Mucosa of rectum (tissue), 2 donors: ENCODE measurements at regions not wholly inside any gene's neighbourhood (a gene's known extent, or its start where the extent isn't known, plus 50 kb on each side); places are given as distances from the start of the nearest gene placed in this dataset.
"Not testable (repeated sequence)": the region's sequence is repeated elsewhere in the genome, so short reads cannot be mapped to it uniquely, and the experiment has no call there.

Source experiments
- H3K27ac ChIP-seq, 2 donors: one replicate each; pipeline ENCODE4 v1.7.0; 2013; ENCODE audit warnings: inconsistent platforms in 2 of 2, low read depth in 2 of 2, low read length in 2 of 2
- H3K27me3 ChIP-seq, 2 donors: one replicate each; pipeline ENCODE4 v1.7.0; 2013; ENCODE audit warnings: low read length in 2 of 2; ENCODE audit not compliant: control insufficient read depth in 2 of 2, insufficient read depth in 2 of 2
- H3K36me3 ChIP-seq, 2 donors: one replicate each; pipeline ENCODE4 v1.7.0; 2013; ENCODE audit warnings: low read length in 2 of 2; ENCODE audit not compliant: control insufficient read depth in 2 of 2, insufficient read depth in 2 of 2
- H3K4me1 ChIP-seq, 2 donors: one replicate each; pipeline ENCODE4 v1.7.0; 2013; ENCODE audit warnings: low read length in 2 of 2, mild to moderate bottlenecking in 1 of 2; ENCODE audit not compliant: control insufficient read depth in 2 of 2, insufficient read depth in 2 of 2
- H3K4me3 ChIP-seq, 2 donors: one replicate each; pipeline ENCODE4 v1.7.0; 2013; ENCODE audit warnings: low read length in 2 of 2
- H3K9ac ChIP-seq, 2 donors: one replicate each; pipeline ENCODE4 v1.7.0; 2013; ENCODE audit warnings: low read length in 2 of 2, low read depth in 1 of 2, mild to moderate bottlenecking in 1 of 2
- H3K9me3 ChIP-seq, 2 donors: one replicate each; pipeline ENCODE4 v1.7.0; 2013; ENCODE audit warnings: low read length in 2 of 2; ENCODE audit not compliant: control insufficient read depth in 2 of 2
- donor health status: healthy.
- donor health status: Normal muscosa, but diverticular disease.

DNA sequence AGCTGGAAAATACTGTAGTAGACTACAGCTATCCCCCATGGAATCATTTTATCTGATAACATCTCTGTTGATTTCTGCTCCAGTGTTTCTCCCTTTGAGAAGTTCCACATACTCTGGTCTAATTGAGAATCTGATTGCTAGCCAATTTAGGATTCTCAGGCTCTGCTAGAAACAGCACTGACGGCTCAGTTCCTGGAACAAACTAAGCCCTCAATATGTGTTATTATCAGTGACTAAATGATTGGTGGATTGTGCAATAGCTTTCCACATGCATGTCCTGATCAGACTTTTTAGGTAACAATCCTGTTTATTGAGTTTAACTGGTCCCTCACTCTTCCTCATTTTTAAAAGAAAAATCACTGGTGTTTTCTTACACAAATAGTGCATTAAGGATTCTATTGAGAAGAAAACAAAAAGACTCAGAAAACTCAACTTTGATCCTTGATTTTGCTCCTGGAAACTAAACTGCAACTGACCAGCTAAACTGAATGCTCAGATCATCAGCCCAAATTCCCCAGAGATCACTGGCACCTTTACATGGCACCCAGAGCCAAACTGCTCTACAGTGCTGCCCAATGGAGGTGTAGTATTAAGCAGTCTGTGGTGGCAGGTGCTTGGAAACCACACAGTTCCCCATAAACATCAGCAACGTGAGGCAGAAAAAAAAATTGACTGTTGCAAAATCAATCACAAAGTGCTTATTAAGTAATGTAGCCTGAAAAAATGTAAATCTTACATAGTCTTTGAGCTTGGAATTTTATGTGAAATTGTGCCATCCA, 423.7 kb downstream of the TOX3 start:
- H3K27me3 ChIP-seq: no peaks in the 10 kb centered on the region

GRCh38 chr16:52117171-52117570, 429.8 kb downstream of the TOX3 start:
- Histone ChIP-seq H3K9me3 (no peaks in the 10 kb centered on the region), H3K27ac (no peak overlapping the region), H3K9ac (no peak overlapping the region), H3K36me3 (no peaks in the 10 kb centered on the region), H3K27me3 (no peaks in the 10 kb centered on the region), H3K4me3 (no peak overlapping the region), H3K4me1 (peaks cover 0 to 3% of the 10 kb centered on the region in 2 donors)

More for the DNA sequence above, 423.7 kb downstream of the TOX3 start:
- no peak overlapping the region for H3K4me3 ChIP-seq
- no peaks in the 10 kb centered on the region for H3K4me1 ChIP-seq
- H3K27ac ChIP-seq: no peak overlapping the region
- no peaks in the 10 kb centered on the region for H3K36me3 ChIP-seq
- H3K9ac ChIP-seq: no peak overlapping the region
- no peaks in the 10 kb centered on the region for H3K9me3 ChIP-seq

- Histone ChIP-seq H3K27me3 (no peaks in the 10 kb centered on the region), H3K9me3 (no peaks in the 10 kb centered on the region), H3K9ac (no peak overlapping the region), H3K36me3 (no peaks in the 10 kb centered on the region), H3K4me3 (no peak overlapping the region), H3K27ac (no peak overlapping the region), H3K4me1 (peaks cover 0 to 3% of the 10 kb centered on the region in 2 donors)
These were observed 432.6 kb downstream of the TOX3 start for GRCh38 chr16:52114379-52114778.

- H3K36me3 ChIP-seq: no peaks in the 10 kb centered on the region
- H3K9me3 ChIP-seq: no peaks in the 10 kb centered on the region
- no peak overlapping the region for H3K9ac ChIP-seq
- no peak overlapping the region for H3K4me3 ChIP-seq
- H3K27ac ChIP-seq: no peak overlapping the region
- no peaks in the 10 kb centered on the region for H3K27me3 ChIP-seq
- peaks cover 0 to 3% of the 10 kb centered on the region in 2 donors for H3K4me1 ChIP-seq
These were observed 433.3 kb downstream of the TOX3 start for GRCh38 chr16:52113533-52114183.

DNA sequence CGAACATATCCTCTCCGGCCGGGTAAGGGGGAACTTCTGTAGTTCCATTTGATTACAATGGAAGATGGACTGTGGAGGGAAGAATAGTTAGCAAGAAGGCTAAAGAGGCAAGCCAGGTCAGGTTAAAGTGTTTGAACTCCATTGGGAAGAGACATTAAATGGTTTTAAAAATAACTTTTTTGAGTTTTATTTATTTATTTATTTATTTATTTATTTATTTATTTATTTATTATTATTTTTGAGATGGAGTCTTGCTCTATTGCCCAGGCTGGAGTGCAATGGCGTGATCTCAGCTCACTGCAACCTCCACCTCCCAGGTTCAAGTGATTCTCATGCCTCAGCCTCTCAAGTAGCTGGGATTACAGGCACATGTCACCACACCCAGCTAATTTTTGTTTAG, 441.9 kb downstream of the TOX3 start:
- not testable (repeated sequence) for H3K9me3 ChIP-seq, H3K27ac ChIP-seq, H3K27me3 ChIP-seq, H3K4me1 ChIP-seq, H3K4me3 ChIP-seq, H3K36me3 ChIP-seq, H3K9ac ChIP-seq

DNA sequence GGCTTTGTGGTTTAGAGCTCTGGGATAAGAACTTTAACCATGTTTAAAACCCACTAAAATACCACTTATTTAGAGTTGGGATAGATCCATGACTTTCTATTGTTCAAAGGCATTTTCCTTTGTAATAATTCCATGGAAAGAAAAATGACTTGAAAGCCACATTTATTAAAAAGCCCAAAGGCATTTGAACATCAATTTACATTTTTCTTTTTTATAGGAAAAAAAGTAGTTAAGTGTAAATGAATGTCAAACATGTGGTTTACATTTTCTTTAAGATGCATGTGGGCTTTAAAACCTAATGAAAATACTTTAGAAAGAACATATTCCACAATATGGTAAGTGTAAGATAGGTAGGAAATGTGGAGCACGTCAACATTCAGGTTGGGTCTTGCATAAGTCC, 443.2 kb downstream of the TOX3 start:
- no peak overlapping the region for H3K9ac ChIP-seq
- no peaks in the 10 kb centered on the region for H3K36me3 ChIP-seq
- no peak overlapping the region for H3K4me3 ChIP-seq
- H3K27ac ChIP-seq: no peak overlapping the region
- H3K9me3 ChIP-seq: no peaks in the 10 kb centered on the region
- no peaks in the 10 kb centered on the region for H3K27me3 ChIP-seq
- no peaks in the 10 kb centered on the region for H3K4me1 ChIP-seq

- H3K27me3 ChIP-seq: no peaks in the 10 kb centered on the region
- H3K9me3 ChIP-seq: no peaks in the 10 kb centered on the region
- no peak overlapping the region for H3K9ac ChIP-seq
- H3K4me1 ChIP-seq: no peaks in the 10 kb centered on the region
- no peak overlapping the region for H3K27ac ChIP-seq
- no peak overlapping the region for H3K4me3 ChIP-seq
- H3K36me3 ChIP-seq: no peaks in the 10 kb centered on the region
These were observed 445.7 kb downstream of the TOX3 start for GRCh38 chr16:52101246-52101645.

DNA sequence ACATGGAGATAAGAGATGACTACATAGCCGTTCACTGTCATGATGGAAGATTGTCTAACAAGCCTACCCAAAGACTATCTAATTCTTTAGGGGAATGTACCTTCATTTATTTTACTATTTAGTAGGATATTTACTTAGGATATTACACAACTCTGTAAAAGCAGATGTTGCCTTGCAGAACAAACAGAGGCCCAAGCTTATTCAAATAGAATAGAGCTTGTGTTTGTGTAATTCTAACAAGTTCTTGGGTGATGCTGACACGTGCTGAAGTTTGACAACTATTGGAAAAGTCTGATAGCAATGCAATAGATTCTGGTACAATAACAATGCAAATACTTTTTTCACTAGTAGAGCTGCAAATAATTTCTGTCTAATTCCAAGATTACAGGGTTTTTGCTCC, 447.6 kb downstream of the TOX3 start:
- H3K9ac ChIP-seq: no peak overlapping the region
- H3K27me3 ChIP-seq: no peaks in the 10 kb centered on the region
- no peaks in the 10 kb centered on the region for H3K9me3 ChIP-seq
- H3K27ac ChIP-seq: no peak overlapping the region
- H3K36me3 ChIP-seq: no peaks in the 10 kb centered on the region
- H3K4me1 ChIP-seq: no peaks in the 10 kb centered on the region
- no peak overlapping the region for H3K4me3 ChIP-seq

DNA sequence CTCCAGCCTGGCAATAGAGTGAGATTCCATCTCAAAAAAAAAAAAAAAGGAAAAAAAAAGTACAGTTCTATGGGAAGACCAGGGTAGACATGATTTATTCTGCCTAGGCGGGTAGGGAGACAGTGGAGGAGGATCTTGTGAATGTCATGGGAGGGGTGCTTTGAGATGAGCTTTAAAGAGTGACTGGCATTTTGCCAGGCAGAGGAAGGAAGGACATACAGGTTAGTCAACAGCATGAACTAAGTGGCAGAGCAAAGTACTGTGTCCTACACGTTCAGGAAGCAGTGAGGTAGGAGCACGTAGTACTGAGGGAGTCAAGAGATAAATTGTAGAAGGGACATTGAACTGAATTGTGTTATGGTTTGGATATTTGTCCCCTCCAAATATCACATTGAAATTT, 451.5 kb downstream of the TOX3 start:
- Histone ChIP-seq H3K27ac (no peak overlapping the region), H3K4me1 (no peaks in the 10 kb centered on the region), H3K9me3 (no peaks in the 10 kb centered on the region), H3K9ac (no peak overlapping the region), H3K27me3 (no peaks in the 10 kb centered on the region), H3K4me3 (no peak overlapping the region), H3K36me3 (no peaks in the 10 kb centered on the region)

- H3K27ac ChIP-seq: no peak overlapping the region
- no peaks in the 10 kb centered on the region for H3K36me3 ChIP-seq
- no peaks in the 10 kb centered on the region for H3K9me3 ChIP-seq
- H3K27me3 ChIP-seq: no peaks in the 10 kb centered on the region
- H3K4me1 ChIP-seq: no peaks in the 10 kb centered on the region
- no peak overlapping the region for H3K4me3 ChIP-seq
- no peak overlapping the region for H3K9ac ChIP-seq
These were observed 454.8 kb downstream of the TOX3 start for GRCh38 chr16:52092126-52092525.
